ENCODE measurements at regions not wholly inside any gene's neighbourhood (a gene's known extent, or its start where the extent isn't known, plus 50 kb on each side); places are given as distances from the start of the nearest gene placed in this dataset.

DNA sequence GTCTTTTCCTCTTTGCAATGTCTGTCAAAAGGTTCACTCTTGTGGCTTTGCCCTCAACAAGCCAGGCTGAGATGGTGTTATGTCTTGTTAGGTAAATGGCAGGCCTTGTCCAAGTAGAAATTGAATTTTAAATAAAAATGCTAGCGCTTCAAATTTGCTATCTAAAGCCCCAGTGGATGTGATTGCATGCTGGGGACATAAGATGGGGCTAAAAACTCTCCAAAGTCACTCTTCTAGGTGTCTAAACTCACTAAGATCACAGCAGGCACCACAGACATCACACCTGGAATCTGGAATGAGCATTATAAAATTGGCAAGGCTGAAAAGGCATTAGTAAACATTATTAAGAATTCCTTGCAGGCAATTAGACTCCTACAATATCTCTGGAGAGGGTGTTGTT, 262.7 kb upstream of the CLINT1 start:
- no peak for DNase-seq (ENCODE audit: low read depth, low spot score)
- TF ChIP-seq PAX5 (IDR thresholded peaks at IDR 0.05; ENCODE audit: borderline replicate concordance, low read depth, low read length) (no peak), TAF1 (IDR thresholded peaks at IDR 0.05; ENCODE audit: borderline replicate concordance, low read depth, low read length) (no peak), KDM1A (IDR thresholded peaks at IDR 0.05; ENCODE audit: borderline replicate concordance) (no peak), PAX8 (IDR thresholded peaks at IDR 0.05) (no peak), MYC (IDR thresholded peaks at IDR 0.05; ENCODE audit: insufficient read depth, insufficient read length, insufficient replicate concordance, low read length, severe bottlenecking) (no peak), CREM (IDR thresholded peaks at IDR 0.05; ENCODE audit: low read depth) (no peak), TARDBP (IDR thresholded peaks at IDR 0.05; ENCODE audit: borderline replicate concordance) (no peak)
- Histone ChIP-seq H3K4me3 (no peak overlapping the region), H3K27ac (ENCODE audit: control insufficient read depth, insufficient read depth) (no peak overlapping the region), H3K36me3 (ENCODE audit: control insufficient read depth in 2 of 2, insufficient read depth in 2 of 2, low read length in 1 of 2) (no peaks in the 10 kb centered on the region), H3K27me3 (replicated peaks in 1 of 2; ENCODE audit: control insufficient read depth in 2 of 2, insufficient read depth in 2 of 2, low read length in 1 of 2) (peaks cover 0 to 4% of the 10 kb centered on the region in 2 experiments; a peak in 1 of 4 replicates), H3K4me1 (ENCODE audit: control insufficient read depth, insufficient read depth, low read length) (no peaks in the 10 kb centered on the region), H3K79me2 (ENCODE audit: control insufficient read depth, insufficient read depth, low read length) (no peaks in the 10 kb centered on the region), H2AFZ (ENCODE audit: control insufficient read depth, low read depth, low read length) (no peak overlapping the region), H3K9me3 (replicated peaks; ENCODE audit: control insufficient read depth, insufficient read depth, low read length) (no peaks in the 10 kb centered on the region), H4K20me1 (ENCODE audit: control insufficient read depth, insufficient read depth) (no peaks in the 10 kb centered on the region), H3K4me2 (ENCODE audit: control insufficient read depth, insufficient read depth) (no peak overlapping the region), H3K9ac (ENCODE audit: control insufficient read depth, insufficient read depth, low read length) (no peak overlapping the region)
- no peak for FAIRE-seq
- BruUV-seq (replicated peaks), result no TSS peak
- in situ Hi-C loops (cut with MboI) (no loop called here), intact Hi-C loops (cut with micrococcal nuclease; ENCODE audit: unreplicated experiment) (no loop called here)
- no peak for ATAC-seq
- ChIA-PET RAD21 (ENCODE audit: unreplicated experiment) (no interaction called here), CTCF (interaction anchor here (1.0 to 1.4 kb wide), 2 partner anchors 47 to 49 kb away, joined by 4 read pairs; no protein-coding TSS in a partner anchor), POLR2A (no interaction called here), SMC1A (ENCODE audit: uncharacterized antibody, unreplicated experiment) (interaction anchor here (2.0 to 2.2 kb wide), 2 partner anchors 13 to 19 kb away, joined by 6 read pairs; no protein-coding TSS in a partner anchor)
- 8% methylated on average over 1 of the region's 1 CpG for WGBS (ENCODE audit: insufficient coverage, insufficient replicate concordance, low lambda C conversion rate, missing lambda C conversion rate)

GRCh38 chr5:158120760-158121159, 261.8 kb upstream of the CLINT1 start:
- H2AFZ ChIP-seq (ENCODE audit: control insufficient read depth, low read depth, low read length), result no peak overlapping the region
- no peak for TF ChIP-seq CREM (IDR thresholded peaks at IDR 0.05; ENCODE audit: low read depth)
- FAIRE-seq (no peak), ATAC-seq (no peak), DNase-seq (ENCODE audit: low read depth, low spot score) (no peak)
- WGBS (ENCODE audit: insufficient coverage, insufficient replicate concordance, low lambda C conversion rate, missing lambda C conversion rate), result 0% methylated on average over 1 of the region's 1 CpG
- H3K27ac ChIP-seq (ENCODE audit: control insufficient read depth, insufficient read depth), result no peak overlapping the region
- CTCF ChIA-PET, result interaction anchor here (1.0 to 1.4 kb wide), 2 partner anchors 46 to 50 kb away, joined by 4 read pairs; no protein-coding TSS in a partner anchor
- intact Hi-C loops (cut with micrococcal nuclease; ENCODE audit: unreplicated experiment) (no loop called here), in situ Hi-C loops (cut with MboI) (no loop called here)
- POLR2A ChIA-PET, result no interaction called here
- H3K27me3 ChIP-seq (replicated peaks in 1 of 2; ENCODE audit: control insufficient read depth in 2 of 2, insufficient read depth in 2 of 2, low read length in 1 of 2), result peaks cover 0 to under 1% of the 10 kb centered on the region in 2 experiments; a peak in 1 of 4 replicates
- no peaks in the 10 kb centered on the region for H3K36me3 ChIP-seq (ENCODE audit: control insufficient read depth in 2 of 2, insufficient read depth in 2 of 2, low read length in 1 of 2)
- no TSS peak for BruUV-seq (replicated peaks)
- H4K20me1 ChIP-seq (ENCODE audit: control insufficient read depth, insufficient read depth), result no peaks in the 10 kb centered on the region
- H3K9ac ChIP-seq (ENCODE audit: control insufficient read depth, insufficient read depth, low read length), result no peak overlapping the region
- SMC1A ChIA-PET (ENCODE audit: uncharacterized antibody, unreplicated experiment), result interaction anchor here (2.0 kb wide), 1 partner anchor 13 kb away, joined by 6 read pairs; no protein-coding TSS in a partner anchor
- H3K79me2 ChIP-seq (ENCODE audit: control insufficient read depth, insufficient read depth, low read length), result no peaks in the 10 kb centered on the region
- RAD21 ChIA-PET (ENCODE audit: unreplicated experiment), result no interaction called here
- H3K4me1 ChIP-seq (ENCODE audit: control insufficient read depth, insufficient read depth, low read length), result no peaks in the 10 kb centered on the region
- no peaks in the 10 kb centered on the region for H3K9me3 ChIP-seq (replicated peaks; ENCODE audit: control insufficient read depth, insufficient read depth, low read length)
- no peak overlapping the region for H3K4me2 ChIP-seq (ENCODE audit: control insufficient read depth, insufficient read depth)
- no peak overlapping the region for H3K4me3 ChIP-seq
